Kidney epithelial cell (primary cell): ENCODE measurements at regions not wholly inside any gene's neighbourhood (a gene's known extent, or its start where the extent isn't known, plus 50 kb on each side); places are given as distances from the start of the nearest gene placed in this dataset.
A peak's percentile ranks its signal among the peaks of the same experiment; 100 is the strongest.

Source experiments
- DNase-seq: peaks from one replicate; pipeline ENCODE4 v3.0.0-alpha.2; 2010; ENCODE audit warnings: low read depth
- H3K27me3 ChIP-seq: 2 replicates; pipeline ENCODE4 v1.6.0; 2011; ENCODE audit warnings: low read length; ENCODE audit not compliant: control insufficient read depth, insufficient read depth
- H3K36me3 ChIP-seq: 2 replicates; pipeline ENCODE4 v1.5.1; 2011; ENCODE audit warnings: low read length; ENCODE audit not compliant: control insufficient read depth, insufficient read depth
- H3K4me3 ChIP-seq: 2 replicates; pipeline ENCODE4 v1.5.1; 2011; ENCODE audit warnings: low read depth, mild to moderate bottlenecking, control low read depth, low read length
- CTCF ChIP-seq: IDR thresholded peaks from 2 replicates; pipeline ENCODE4 v1.5.1; 2011; ENCODE audit warnings: mild to moderate bottlenecking, moderate library complexity, low read length, control low read depth, inconsistent platforms; ENCODE audit not compliant: insufficient read depth, poor library complexity, severe bottlenecking

DNA sequence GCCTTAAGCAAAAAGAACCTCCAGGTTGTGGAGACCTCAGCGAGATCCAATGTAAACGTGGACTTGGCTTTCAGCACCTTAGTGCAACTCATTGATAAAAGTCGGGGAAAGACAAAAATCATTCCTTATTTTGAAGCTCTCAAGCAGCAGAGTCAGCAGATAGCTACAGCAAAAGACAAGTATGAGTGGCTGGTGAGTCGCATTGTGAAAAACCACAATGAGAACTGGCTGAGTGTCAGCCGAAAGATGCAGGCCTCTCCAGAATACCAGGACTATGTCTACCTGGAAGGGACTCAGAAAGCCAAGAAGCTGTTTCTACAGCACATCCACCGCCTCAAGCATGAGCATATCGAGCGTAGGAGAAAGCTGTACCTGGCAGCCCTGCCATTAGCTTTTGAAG lies 58.5 kb downstream of the ARHGAP35 start:
- Histone ChIP-seq H3K36me3 (peaks cover 1% of the 10 kb centered on the region), H3K4me3 (no peak overlapping the region), H3K27me3 (no peaks in the 10 kb centered on the region)
- DNase-seq = peak; percentile 16
- TF ChIP-seq CTCF = no peak

DNA sequence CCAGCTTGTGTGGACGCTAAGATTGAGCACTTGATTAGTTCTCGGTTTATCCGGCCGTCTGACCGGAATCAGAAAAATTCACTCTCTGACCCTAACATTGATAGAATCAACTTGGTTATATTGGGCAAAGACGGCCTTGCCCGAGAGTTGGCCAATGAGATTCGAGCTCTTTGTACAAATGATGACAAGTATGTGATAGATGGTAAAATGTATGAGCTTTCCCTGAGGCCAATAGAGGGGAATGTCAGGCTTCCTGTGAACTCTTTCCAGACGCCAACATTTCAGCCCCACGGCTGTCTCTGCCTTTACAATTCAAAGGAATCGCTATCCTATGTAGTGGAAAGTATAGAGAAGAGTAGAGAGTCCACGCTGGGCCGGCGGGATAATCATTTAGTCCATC lies 59.6 kb downstream of the ARHGAP35 start:
- peaks cover 1% of the 10 kb centered on the region for H3K36me3 ChIP-seq
- no peak for DNase-seq
- no peak for TF ChIP-seq CTCF
- H3K4me3 ChIP-seq = no peak overlapping the region
- no peaks in the 10 kb centered on the region for H3K27me3 ChIP-seq

DNA sequence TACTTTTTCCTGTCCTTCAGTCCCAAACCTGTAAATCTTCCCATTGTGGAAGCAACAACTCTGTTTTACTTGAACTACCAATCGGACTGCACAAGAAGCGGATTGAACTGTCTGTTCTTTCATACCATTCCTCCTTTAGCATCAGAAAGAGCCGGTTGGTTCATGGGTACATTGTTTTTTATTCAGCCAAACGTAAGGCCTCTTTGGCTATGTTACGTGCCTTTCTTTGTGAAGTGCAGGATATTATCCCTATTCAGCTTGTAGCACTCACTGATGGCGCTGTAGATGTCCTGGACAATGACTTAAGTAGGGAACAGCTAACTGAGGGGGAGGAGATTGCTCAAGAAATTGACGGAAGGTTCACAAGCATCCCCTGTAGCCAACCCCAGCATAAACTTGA lies 60.3 kb downstream of the ARHGAP35 start:
- H3K27me3 ChIP-seq = no peaks in the 10 kb centered on the region
- no peak overlapping the region for H3K4me3 ChIP-seq
- TF ChIP-seq CTCF = no peak
- DNase-seq = no peak
- H3K36me3 ChIP-seq = peaks cover 1% of the 10 kb centered on the region

GRCh38 chr19:46922465-46922864 lies 61.7 kb downstream of the ARHGAP35 start:
- no peaks in the 10 kb centered on the region for H3K27me3 ChIP-seq
- no peak for DNase-seq
- peaks cover 1% of the 10 kb centered on the region for H3K36me3 ChIP-seq
- TF ChIP-seq CTCF = no peak
- H3K4me3 ChIP-seq = no peak overlapping the region

DNA sequence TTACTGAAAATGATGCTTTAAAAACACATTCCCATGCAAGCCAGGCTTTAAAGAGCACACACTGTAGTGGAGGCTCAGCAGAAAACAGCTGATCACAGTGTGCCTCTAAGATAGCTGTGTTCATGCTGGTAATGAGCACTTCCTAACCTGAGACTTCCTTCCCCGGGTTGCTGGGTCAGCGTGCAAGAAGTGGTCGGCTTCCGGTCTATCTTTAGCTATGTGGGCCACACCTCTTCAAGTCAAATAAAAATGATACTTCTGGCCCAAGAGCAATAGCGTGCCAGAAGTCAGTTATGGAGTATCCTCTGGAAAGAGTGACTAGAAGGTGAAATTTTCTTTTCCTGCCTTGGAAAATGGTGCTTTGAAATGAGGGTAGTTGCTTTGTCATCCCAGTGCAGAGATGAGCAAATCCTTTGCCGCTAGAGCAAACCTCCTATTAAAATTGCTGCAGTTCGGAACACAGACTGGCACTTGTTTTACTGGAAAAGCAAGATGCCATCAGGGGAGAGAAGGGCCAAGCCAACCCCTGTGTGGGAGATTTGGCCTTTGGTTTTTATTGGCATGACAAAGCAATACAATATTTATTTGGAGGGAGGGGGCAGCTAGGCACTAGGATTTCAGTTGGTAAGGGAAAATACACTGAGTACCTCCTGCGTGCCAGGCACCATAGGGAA lies 64.2 kb downstream of the ARHGAP35 start:
- no peak for DNase-seq
- H3K27me3 ChIP-seq = no peaks in the 10 kb centered on the region
- no peaks in the 10 kb centered on the region for H3K36me3 ChIP-seq
- H3K4me3 ChIP-seq = no peak overlapping the region
- no peak for TF ChIP-seq CTCF

GRCh38 chr19:46925548-46925950 lies 64.8 kb downstream of the ARHGAP35 start:
- no peak for TF ChIP-seq CTCF
- H3K4me3 ChIP-seq = no peak overlapping the region
- no peaks in the 10 kb centered on the region for H3K36me3 ChIP-seq
- no peaks in the 10 kb centered on the region for H3K27me3 ChIP-seq
- DNase-seq = no peak
